GM21515 (cell line): ENCODE measurements at regions not wholly inside any gene's neighbourhood (a gene's known extent, or its start where the extent isn't known, plus 50 kb on each side); places are given as distances from the start of the nearest gene placed in this dataset.
A peak's percentile ranks its signal among the peaks of the same experiment; 100 is the strongest.

Experiments
- ATAC-seq: cut with Tn5 transposase; IDR thresholded peaks from one replicate; pipeline ENCODE4 v1.9.1; 2021; ENCODE audit not compliant: unreplicated experiment

GRCh38 chr3:31004025-31004678, 109.7 kb upstream of the GADL1 start:
- peak; percentile 50 for ATAC-seq

GRCh38 chr3:31008994-31009393, 114.5 kb upstream of the GADL1 start:
- no peak for ATAC-seq

GRCh38 chr3:31009881-31010280, 115.4 kb upstream of the GADL1 start:
- no peak for ATAC-seq

DNA sequence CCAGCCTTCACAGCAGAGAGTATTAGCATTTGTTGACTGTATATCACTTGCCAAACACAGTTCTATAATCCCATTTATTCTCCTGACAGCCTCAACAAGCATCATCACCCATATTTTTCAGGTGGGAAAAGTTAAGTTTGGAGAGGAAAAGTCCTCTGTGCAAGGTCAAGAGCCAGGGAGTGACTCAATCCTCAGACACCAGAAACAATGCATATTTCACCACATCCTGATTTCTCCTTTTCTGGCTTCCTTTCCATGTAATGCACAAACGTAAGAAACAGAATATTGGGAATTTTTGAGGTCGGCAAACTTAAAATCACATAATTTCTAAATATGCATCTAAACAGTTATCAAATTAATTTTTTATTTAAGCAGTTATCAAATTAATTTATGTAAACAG, 116.0 kb upstream of the GADL1 start:
- ATAC-seq: no peak

DNA sequence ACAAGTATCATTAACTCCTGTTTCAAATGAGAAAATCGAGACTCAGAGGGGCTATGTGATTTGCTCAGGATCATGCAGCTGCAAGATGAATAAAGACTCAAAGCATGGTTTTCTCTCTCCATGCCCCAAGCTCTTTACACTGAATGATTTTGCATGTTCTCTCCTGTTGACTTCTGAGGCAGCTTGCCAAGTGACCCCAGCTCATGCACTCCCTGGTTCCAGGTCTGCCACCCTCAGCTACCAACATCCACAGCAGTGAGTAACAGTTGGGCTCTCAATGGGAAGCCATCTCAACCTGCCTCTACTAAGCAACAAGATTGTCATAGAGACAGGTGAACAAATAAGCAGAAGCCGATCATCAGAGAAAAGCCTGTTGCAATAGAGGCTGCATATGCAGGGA, 116.9 kb upstream of the GADL1 start:
- ATAC-seq: no peak

- no peak for ATAC-seq
These were observed 118.6 kb upstream of the GADL1 start for GRCh38 chr3:31013090-31013489.

- ATAC-seq: no peak
These were observed 119.4 kb upstream of the GADL1 start for GRCh38 chr3:31013843-31014242.

- ATAC-seq: no peak
These were observed 120.0 kb upstream of the GADL1 start for GRCh38 chr3:31014317-31015040.

DNA sequence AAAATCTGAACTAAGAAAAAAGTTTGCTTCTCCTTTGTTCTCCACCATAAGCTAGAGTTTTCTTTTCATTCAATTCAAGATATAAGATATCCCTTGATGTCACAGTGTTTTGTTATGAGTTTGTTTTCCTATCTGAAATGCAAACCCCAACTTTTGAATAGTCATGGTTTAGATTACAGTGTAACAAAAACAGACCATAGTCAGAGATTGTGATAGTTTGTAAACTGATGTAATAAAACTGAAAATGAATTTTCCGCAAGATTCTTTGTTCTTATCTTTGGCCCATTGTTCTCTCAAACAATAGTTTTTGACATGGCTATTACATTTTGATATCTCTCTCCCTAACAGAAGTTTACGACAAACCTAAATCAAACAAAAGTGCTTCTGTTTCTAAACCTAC, 121.7 kb upstream of the GADL1 start:
- ATAC-seq: no peak

GRCh38 chr3:31022716-31023115, 128.3 kb upstream of the GADL1 start:
- no peak for ATAC-seq

DNA sequence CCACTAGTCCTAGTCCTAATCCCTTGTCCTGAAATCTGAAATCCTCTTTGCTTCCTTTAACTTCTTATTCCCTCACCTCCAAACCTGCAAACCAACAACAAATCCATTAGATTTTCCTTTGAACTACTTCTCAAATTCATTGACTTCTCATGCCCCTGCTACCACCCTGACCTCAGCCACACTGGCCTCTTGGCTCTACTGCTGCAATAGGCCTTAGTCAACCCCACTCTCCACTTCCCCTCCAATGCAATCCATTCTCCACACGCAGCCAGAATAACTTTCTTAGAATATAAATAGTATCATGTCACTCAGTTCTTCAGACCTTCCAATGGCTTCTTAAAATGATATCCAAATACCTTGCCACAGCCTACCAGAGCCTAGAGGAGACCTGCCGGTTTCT, 131.1 kb upstream of the GADL1 start:
- ATAC-seq: no peak

DNA sequence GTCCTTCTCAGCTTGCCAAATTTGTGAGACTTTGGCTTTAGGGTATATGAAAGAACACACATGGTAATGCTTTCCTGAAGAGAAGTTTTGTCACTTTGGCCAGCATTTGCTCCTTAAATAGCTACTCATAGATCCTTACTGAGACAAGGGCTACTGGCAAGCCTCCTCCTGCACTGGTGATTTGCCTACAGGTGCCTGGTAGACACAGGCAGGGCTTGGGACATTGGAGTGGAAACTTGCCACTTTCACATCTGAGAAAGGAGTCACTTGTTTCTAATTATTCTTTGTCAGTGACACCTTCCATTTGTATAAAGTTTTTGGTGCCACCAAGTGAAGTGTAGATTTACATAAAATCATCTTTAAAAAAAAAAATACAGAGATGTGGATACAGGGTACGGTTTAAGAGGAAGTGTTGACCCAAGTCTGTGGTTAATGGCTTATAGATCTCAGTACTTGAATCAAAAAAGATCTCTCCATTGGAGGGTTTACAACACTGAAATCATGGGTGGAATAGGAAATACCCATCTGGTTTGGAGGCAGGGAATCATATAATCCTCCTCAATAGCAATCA, 132.8 kb upstream of the GADL1 start:
- ATAC-seq: no peak

- no peak for ATAC-seq
These were observed 133.5 kb upstream of the GADL1 start for GRCh38 chr3:31027914-31028313.

GRCh38 chr3:31028766-31029165, 134.3 kb upstream of the GADL1 start:
- ATAC-seq: no peak

DNA sequence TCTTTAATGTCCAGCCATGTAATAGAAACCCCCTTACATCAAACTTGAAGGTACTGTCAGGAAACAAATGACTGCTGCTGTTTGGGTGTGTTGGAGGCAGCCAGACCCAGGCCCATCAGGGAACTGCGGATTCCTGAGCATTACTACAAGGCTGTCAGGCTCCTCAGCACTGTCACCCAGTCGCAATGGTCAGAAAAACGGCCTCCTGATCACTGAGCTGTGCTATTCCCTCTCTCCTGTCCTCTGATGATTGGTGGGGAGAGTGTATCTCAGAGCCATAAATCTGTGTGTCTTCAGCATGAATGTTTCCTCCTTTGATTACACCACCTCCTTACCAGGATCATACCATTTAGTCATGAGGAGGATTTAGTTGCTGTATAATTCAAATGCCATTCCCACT, 135.2 kb upstream of the GADL1 start:
- ATAC-seq: no peak

DNA sequence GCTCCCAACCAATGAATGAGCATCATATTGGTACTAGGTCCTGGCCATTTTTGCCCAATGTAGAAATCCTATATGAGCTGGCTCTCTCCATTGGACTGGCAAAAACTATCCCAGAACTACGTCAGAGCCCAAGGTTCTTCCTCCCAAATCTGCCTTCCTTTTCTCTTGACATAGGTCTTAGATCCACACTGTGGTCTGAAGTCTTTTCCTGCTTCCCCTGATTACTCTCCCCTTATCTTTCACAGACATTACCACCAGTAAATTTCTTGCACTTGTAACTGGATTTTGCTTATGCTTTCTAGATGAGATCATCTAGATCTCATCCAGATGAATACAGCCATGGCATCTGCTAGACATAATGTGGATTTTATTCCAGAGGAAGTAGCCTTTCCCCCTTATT, 141.2 kb upstream of the GADL1 start:
- no peak for ATAC-seq

DNA sequence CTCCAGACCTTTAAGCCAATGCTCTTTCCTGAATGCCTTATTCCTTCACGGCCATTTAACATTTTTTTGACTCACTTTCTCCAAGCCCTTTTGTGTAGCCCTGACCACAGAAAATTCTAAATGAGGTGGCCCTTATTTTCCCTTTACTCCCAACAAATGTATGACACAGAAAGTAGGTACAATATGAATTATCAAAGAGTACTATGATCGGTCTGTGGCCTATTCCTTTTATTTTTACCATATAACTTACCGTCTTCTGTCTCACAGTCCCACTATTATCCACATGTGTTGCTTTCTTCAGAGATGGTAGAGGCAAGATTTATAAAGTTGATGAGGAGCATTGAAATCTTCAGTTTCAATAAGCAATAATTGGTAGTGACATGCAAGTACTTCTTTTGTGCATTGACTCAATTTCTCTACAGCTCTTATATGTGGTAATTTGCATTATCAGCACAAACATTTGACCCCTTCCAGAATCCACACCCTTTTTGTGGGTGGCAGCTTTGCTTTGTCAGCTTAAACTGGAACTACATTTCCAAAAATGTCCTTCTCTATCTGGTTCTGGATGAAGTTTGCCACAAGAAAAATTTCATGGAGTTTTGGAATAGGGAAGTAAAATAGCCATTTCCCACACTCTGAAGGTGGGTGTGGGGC, 143.8 kb upstream of the GADL1 start:
- ATAC-seq: no peak

DNA sequence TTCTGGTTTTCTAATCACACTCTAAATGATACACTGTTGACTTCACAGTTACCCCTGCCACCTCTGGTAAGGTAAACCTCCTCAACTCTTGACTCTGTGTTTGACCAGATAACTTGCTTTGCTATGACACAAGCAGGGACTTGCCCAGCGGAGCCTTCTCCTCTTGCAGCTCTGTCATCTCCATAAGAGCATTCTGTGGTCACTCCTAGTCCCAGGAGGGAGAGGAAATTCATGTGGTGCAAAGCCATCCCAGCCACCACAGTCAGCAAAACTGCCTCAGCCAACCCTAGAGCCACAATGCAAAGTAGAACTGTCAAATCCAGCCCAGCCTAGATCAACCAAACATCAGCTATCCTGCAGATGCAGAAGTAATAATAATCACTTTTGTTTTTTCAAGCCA, 144.7 kb upstream of the GADL1 start:
- no peak for ATAC-seq

GRCh38 chr3:31041161-31041978, 146.9 kb upstream of the GADL1 start:
- no peak for ATAC-seq

DNA sequence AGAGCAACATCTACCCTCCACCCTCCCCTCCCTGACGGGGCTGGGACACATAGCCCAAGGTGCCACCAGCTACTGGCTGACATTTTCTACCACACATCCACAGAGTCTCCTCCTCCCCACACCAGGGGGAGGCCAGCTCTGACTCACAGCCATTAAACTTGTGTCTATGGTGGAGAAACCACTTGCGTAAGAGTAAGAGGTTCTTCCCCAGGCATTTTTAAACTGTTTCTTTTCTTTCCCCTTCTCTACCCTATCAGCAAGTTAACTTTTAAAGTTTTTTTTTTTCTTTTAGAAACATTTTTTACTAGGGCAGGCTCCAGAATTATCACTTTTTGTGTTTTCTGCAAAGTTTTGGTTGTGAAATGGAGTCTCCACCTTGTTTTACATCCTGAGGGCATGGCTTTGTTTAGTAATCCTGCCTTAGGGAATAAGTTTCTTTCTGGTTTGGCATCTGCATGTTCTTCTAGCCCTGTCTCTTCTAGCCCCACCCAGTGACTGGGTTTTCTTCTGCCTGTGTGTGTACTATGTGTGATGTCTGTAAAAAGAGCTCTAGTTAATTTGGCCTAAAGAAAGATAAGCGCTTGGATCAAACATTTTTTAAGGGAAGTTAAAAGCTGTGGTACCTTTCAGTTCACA, 148.8 kb upstream of the GADL1 start:
- ATAC-seq: no peak

DNA sequence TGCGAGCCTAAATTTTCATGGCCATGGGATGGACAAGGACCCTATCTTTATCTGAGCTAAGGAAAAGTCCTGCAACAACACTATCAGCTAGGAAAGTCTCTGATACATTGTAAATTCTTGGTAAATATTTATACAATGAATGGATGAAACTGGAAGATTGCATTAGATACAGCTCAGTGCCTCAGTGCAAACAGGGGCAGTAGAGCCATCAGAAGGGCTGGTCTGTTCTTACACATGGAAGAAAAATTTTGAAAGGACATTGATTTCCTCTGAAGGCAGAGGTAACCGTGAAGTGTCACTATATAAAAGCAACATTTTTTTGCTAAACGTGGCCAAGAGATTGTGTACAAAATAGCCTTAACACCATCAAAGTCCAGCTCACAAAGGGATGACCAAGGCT, 153.2 kb upstream of the GADL1 start:
- ATAC-seq: no peak
